ENCODE measurements at regions not wholly inside any gene's neighbourhood (a gene's known extent, or its start where the extent isn't known, plus 50 kb on each side); places are given as distances from the start of the nearest gene placed in this dataset.

- DNase-seq = no peak
Measured at GRCh38 chr2:18176679-18177215, 298.3 kb downstream of the KCNS3 start.

DNA sequence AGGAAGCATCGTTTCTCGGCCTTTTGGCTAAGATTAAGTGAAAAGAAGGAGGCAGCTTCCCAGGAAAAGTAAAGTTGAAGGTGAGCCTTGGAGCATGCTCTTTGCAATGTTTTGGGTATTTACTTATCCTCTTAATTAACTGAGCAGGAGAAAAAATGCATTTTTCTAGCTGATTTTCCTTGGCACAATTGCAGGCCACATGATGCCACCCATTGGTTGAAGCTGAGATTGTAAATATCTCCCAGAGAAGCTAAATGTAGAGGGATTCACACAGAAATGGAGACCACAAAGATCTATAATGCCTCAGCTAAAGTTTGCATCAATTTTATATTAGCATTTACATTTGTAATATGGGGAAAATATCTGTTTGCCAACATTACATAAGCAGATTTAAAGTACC is 294.1 kb downstream of the KCNS3 start:
- no peak for DNase-seq

DNA sequence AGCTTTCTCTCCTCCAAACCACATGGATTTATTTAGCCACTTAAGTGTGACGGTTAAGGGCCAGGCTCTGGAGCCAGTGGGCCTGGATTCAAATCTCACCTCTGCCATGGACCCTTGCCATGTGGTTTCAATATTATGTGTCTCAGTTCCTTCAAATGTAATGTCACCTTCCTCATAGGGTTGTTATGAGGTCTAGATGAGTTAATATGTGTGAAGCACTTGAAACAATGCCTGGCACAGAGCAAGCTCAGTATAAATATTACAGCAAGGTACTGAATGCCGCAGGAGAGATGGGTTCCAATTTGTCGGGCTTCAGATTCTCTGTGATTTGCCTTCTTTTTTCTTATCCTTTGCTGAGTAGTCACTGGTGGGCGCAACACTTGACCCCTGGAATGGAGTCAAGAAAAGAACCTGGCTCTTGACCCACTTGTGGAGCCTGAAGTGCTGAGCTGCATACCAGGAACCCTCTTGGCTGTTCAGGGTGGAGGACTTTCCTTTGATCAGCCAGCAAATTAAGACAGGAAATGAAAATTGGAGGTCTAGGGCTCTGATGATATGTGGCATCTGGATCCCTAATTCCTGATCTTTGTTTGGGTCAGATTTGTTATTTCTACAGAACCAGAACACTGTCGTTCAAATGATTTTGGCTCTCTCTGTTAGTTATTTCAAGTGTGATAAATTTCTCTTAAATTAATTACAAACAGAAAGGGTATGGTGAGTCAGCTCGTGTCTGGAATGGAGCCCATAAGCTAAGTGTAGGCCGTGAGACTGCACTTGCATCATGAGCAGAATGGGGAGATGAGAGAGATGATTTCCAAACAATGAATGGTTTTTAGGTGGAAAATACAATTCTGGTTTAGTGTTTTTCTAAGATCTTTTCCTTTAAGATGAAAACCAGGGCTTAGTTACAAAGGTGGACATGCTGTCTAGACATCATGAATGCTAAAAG is 293.0 kb downstream of the KCNS3 start:
- no peak for DNase-seq

GRCh38 chr2:18170642-18171041 is 292.2 kb downstream of the KCNS3 start:
- no peak for DNase-seq

DNA sequence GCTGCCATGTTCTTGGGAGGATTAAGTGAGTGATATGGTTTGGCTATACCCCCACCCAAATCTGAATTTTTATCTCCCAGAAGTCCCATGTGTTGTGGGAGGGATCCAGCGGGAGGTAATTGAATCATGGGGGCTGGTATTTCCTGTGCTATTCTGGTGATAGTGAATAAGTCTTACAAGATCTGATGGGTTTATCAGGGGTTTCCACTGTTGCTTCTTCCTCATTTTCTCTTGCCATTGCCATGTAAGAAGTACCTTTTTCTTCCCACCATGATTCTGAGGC is 291.4 kb downstream of the KCNS3 start:
- peak in 1 of 3 donors; percentile 7 for DNase-seq

DNA sequence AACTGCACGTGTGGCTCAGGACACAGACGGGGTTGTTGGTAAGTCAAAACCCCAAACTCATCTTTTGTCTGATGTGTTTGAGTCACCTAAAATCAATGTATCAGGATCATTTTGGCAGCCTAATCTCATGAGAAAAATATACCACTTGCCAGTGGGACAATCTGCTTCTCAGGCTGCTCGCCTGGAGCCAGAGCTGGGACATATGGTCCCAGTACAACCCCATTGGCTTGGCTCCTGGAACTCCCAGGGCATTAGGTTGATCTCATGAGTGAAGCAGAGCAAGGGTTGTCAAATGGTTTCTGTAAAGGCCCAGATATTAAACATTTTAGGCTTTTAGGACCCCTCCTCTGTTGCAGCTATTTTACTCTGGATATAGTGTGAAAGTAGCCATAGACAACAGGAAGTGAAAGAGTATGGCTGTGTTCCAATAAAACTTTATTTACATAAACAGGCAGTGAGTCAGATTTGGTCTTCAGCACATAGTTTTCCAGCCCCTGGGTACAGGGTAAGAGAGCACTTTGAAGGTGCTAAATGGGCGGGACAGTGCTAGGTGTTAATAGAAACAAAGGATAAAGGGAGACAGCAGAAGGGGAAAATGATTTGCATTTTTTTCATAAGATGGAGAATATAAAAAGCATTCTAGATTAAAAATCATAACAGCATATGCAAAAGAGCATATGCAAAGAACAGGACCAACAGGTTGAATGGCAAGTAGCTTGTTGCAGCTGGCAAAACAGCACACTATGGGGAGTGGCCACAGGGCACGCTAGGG is 290.8 kb downstream of the KCNS3 start:
- DNase-seq = no peak

GRCh38 chr2:18167871-18168270 is 289.4 kb downstream of the KCNS3 start:
- DNase-seq = no peak

- no peak for DNase-seq
Measured at GRCh38 chr2:18161681-18162080, 283.2 kb downstream of the KCNS3 start.

DNA sequence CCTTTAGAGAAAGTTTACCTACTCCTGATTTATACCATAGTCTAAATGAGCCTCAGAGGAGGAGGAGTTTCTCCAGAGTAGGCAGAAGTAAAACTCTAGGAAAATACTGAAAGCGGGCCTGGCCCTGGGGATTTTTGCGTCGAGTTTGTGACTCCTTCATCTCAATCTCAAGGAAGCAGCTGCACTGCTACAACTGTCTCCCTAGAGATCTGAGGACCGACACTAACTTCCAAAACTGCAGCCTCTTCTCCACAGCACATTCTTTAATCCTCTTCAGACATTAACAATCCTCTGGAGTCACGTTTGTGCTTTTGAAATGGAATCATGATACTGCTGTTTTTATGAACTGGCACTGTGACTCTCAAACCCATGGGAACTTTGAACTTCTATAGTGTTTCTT is 281.4 kb downstream of the KCNS3 start:
- DNase-seq = no peak

DNA sequence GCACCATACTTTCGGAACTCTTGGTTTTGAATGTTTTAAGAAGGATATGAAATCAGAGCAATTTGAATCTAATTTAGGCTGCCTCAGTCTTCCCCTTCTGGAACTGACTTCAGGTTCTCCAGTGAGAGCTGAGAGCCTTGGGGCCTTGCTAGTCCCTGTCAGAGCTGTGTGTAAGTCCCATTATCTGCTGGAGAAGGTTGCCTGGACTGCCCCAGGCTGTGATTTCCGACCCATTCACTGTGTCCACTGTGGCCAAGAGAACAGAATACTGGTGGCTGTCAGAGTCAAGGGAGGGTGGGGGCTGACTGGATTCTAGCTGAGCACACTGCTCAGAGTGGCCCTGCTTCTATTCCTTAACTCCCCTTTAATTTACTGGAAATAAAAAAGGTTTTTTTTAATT is 278.0 kb downstream of the KCNS3 start:
- no peak for DNase-seq

DNA sequence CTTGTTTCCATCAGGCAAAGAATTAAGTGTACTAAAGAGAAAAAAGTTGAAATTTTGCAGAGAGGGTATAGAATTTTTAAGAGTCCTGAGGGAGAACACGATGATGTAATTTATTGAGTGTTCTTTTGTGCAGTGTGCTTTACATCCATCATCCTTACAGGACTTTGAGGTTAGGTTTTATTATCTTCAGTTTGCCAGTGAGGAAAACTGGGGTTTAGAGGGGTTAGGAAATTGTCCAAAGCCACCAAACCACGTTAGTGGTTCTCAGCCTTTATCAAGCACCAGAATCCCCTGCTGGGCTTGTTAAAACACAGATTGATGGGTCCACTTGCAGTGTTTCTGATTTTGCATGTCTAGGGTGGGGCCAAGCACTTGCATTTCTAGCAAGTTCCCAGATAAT is 277.5 kb downstream of the KCNS3 start:
- DNase-seq = no peak

GRCh38 chr2:18154812-18155211 is 276.3 kb downstream of the KCNS3 start:
- DNase-seq = no peak

GRCh38 chr2:18154259-18154658 is 275.8 kb downstream of the KCNS3 start:
- no peak for DNase-seq

DNA sequence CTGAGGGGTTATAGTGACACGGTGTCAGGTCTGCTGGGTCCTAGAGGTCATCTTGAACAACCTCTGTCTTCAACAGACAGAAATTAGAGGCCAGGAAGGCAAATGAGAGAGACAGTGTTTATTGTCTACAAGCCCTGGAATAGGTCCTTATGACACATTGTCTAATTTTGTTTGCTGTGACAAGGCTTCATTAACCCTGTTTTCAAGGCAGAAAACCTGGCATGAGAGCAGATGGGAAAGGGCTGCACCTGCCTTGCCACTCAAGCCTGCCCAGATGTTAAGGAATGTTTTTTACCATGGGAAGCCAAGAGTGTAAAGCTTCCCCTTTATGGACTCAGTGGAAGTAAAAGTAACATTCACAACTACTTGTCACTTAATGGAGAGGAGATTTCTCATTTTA is 275.3 kb downstream of the KCNS3 start:
- DNase-seq = no peak

DNA sequence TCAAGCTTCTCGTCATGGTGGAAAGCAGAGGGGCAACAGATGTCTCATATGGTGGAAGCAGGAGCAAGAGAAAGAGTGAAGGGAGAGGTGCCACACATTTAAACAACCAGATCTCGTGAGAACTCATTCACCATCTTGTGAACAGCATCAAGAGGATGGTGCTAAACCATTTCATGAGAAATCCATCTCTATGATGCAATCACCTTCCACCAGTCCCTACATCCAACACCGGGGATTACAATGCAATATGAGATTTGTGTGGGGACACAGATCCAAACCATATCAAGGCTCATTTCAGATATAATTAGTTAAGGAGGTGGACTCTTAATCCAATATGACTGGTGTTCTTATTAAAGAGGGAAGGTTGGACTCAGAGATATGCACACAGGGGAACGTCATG is 272.8 kb downstream of the KCNS3 start:
- no peak for DNase-seq

- DNase-seq = peak; percentile 62 to 69 (median 67)
Measured at GRCh38 chr2:18149660-18150246, 271.3 kb downstream of the KCNS3 start.

DNA sequence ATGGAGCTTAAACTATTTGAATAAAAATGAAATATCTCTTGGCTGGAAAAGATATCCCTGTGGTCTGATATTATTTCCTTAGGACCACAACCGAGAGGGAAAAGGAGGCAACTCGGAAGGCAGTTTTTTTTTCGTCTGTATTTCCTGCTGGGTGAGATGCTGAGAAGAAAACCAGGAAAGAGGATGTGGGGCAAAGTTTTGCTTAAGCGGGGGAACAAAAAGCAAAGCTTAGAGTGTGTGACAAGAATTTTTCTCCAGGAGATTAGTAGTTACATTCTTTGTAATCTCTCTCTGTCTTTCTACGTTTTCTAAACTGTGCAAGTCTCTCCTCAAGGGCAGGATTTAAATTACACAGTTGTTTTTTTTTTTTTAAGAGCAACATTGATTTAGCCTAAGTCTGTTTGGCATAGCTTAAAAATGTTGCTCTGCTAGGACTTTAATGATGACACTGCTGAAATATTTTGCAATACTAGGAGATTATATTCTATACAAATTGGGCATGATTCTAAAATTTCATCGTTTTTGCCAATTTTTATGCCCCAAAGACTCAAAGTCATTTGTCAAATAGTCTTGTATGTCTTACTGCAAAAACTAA is 258.5 kb downstream of the KCNS3 start:
- DNase-seq = no peak

DNA sequence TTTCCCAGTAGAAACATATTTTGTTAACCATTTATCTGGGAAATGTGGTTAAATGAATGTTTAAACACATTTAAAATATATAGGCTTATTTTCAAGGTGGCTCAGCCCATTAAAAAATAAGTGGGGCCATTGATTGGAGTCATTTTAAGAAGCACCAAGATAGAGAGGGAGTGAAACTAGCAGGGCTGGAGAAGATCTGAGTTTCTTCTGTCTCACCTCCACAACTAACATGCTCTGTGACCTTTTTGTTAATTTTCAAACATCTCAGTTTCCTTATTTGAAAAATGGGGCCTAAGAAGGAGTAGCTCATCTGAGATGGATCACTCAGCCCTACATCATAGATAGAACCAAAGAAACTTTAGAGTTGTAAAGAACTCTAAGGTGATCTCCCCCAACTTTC is 254.8 kb downstream of the KCNS3 start:
- DNase-seq = no peak

DNA sequence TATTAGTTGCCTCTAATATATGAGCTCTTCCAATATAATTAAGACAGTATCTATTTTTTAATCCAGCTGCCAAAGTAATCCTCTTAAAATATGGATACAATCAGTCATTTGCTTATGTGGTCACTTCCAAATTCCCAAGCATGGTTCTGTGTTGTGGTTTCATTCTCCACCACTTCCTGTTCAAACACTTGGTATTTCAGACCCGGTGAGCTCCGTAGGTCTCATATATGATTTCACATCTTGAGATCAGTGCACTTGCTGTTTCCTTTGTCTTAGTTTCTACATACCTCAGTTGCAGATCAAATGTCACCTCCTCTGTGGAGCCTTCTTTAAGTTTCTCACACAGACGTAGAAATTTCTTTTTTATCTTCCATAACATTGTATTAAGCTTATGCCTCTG is 254.2 kb downstream of the KCNS3 start:
- no peak for DNase-seq

GRCh38 chr2:18131761-18132160 is 253.3 kb downstream of the KCNS3 start:
- DNase-seq = no peak

- DNase-seq = no peak
Measured at GRCh38 chr2:18129348-18129747, 250.9 kb downstream of the KCNS3 start.

- no peak for DNase-seq
Measured at GRCh38 chr2:18125303-18125702, 246.8 kb downstream of the KCNS3 start.

DNA sequence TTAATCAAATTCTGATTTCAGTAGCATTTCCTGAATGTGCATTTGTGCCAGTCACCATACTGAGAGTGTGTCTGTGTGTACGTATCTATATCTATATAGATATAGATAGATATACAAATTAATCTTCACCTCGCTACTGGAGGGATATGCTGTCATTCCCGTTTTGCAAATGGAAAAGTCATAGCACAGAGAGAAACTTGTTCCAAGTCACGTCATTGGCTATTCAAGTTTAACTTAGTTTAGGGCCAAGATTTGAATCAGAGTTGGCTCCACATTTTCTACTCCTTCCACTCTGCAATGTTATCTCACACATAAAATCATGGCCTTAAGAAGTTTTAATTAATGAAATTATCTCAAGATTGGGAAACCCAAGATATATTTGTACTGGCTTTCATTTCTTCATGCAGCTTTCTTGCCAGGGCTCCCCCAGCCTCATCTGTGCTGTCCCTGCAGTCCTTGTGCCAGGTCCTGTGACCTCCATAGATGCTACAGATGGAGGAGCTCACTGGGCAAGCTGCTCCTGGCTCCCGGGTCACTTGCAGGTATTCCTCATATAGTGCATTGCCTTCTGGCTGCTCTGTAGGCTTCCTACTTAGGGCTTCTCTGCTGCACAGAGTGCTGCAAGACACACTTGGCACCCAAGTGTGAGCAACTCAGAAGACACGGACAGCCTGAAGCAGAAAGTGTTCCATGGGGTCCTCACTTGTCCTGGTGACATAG is 245.8 kb downstream of the KCNS3 start:
- DNase-seq = no peak

Measured in suppressor macrophage treated with lipopolysaccharide for 1 hour (primary cell).